Ishikawa (cell line): ENCODE measurements at regions not wholly inside any gene's neighbourhood (a gene's known extent, or its start where the extent isn't known, plus 50 kb on each side); places are given as distances from the start of the nearest gene placed in this dataset.

Experiments used
- CEBPB ChIP-seq: IDR thresholded peaks from 2 replicates; pipeline ENCODE4 v1.6.1; 2012
- CREB1 ChIP-seq: IDR thresholded peaks from 2 replicates; pipeline ENCODE4 v1.6.1; 2012; ENCODE audit warnings: low read depth
- EGR1 ChIP-seq: IDR thresholded peaks from 2 replicates; pipeline ENCODE4 v1.6.1; 2012
- EP300 ChIP-seq: IDR thresholded peaks from 2 replicates; pipeline ENCODE4 v1.6.1; 2012; ENCODE audit warnings: borderline replicate concordance
- FOXM1 ChIP-seq: IDR thresholded peaks from 2 replicates; pipeline ENCODE4 v1.6.1; 2012; ENCODE audit warnings: low read depth, borderline replicate concordance
- NFIC ChIP-seq: IDR thresholded peaks from 2 replicates; pipeline ENCODE4 v1.6.1; 2012
- RAD21 ChIP-seq: IDR thresholded peaks from 2 replicates; pipeline ENCODE4 v1.6.1; 2012; ENCODE audit warnings: low read depth
- TAF1 ChIP-seq: IDR thresholded peaks from 2 replicates; pipeline ENCODE4 v1.6.1; 2012; ENCODE audit warnings: low read depth, mild to moderate bottlenecking
- TCF12 ChIP-seq: IDR thresholded peaks from 2 replicates; pipeline ENCODE4 v1.6.1; 2012; ENCODE audit warnings: low read depth
- TEAD4 ChIP-seq: IDR thresholded peaks from 2 replicates; pipeline ENCODE4 v1.6.1; 2012
- YY1 ChIP-seq: IDR thresholded peaks from 2 replicates; pipeline ENCODE4 v1.6.1; 2012; ENCODE audit warnings: low read depth
- ZBTB7A ChIP-seq: IDR thresholded peaks from 2 replicates; pipeline ENCODE4 v1.6.1; 2012; ENCODE audit warnings: low read depth
- TF ChIP-seq, protein P1 (sequence below): IDR thresholded peaks from 2 replicates; pipeline ENCODE4 v1.6.1; 2012
- TF ChIP-seq, protein P2 (sequence below): IDR thresholded peaks from 2 replicates; pipeline ENCODE4 v1.6.1; 2012
- TF ChIP-seq, protein P3 (sequence below): IDR thresholded peaks from 2 replicates; pipeline ENCODE4 v1.6.1; 2012; ENCODE audit warnings: low read depth, mild to moderate bottlenecking

DNA sequence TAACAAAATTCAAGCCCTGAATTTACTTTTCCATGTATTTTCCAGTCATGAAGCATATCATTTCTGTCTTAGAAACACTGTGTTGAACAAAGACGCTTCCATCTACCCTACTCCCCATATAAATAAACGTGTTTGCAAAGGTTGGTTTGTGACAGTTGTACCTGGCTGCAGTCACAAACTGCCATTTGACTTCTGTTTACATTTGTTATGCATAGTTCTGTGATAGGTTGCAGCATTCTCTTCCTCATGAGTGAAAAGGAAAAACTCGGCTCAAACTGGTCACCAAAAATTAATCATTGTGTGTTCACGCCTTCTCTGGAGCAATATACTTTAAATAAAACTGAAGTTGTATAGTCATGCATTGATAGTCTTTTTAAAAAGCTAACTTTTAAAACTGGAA is 69.3 kb upstream of the MOCS2 start:
- TF ChIP-seq CEBPB (no peak), TEAD4 (no peak), NFIC (no peak), RAD21 (no peak), EGR1 (no peak), TCF12 (no peak), CREB1 (no peak), TAF1 (no peak), ZBTB7A (no peak)
- TF ChIP-seq, protein P1, sequence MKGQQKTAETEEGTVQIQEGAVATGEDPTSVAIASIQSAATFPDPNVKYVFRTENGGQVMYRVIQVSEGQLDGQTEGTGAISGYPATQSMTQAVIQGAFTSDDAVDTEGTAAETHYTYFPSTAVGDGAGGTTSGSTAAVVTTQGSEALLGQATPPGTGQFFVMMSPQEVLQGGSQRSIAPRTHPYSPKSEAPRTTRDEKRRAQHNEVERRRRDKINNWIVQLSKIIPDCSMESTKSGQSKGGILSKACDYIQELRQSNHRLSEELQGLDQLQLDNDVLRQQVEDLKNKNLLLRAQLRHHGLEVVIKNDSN, result no peak

DNA sequence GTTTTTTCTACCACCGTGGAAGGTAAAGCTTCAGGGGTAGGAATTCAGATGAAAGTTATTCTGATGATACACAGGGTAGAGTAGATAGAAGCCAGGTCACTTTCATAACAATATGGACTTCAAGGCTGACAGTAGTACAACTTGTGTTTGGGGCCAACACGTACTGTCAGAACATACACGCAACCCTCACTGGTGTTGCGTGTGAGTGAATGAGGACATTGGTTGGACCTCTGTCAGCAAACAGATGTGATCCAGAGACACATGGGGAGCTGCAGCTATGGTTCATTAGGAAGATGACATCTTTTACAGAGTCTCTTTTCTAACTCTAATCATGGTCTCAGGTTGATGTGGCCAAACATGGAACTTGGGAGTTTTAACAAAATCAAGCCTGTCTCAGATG is 70.1 kb upstream of the MOCS2 start:
- no peak for TF ChIP-seq TCF12
- TF ChIP-seq NFIC, result no peak
- TF ChIP-seq TEAD4, result no peak
- no peak for TF ChIP-seq TAF1
- TF ChIP-seq EGR1, result no peak
- TF ChIP-seq EP300, result no peak
- TF ChIP-seq, protein P2, sequence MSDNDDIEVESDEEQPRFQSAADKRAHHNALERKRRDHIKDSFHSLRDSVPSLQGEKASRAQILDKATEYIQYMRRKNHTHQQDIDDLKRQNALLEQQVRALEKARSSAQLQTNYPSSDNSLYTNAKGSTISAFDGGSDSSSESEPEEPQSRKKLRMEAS, result no peak
- no peak for TF ChIP-seq YY1

DNA sequence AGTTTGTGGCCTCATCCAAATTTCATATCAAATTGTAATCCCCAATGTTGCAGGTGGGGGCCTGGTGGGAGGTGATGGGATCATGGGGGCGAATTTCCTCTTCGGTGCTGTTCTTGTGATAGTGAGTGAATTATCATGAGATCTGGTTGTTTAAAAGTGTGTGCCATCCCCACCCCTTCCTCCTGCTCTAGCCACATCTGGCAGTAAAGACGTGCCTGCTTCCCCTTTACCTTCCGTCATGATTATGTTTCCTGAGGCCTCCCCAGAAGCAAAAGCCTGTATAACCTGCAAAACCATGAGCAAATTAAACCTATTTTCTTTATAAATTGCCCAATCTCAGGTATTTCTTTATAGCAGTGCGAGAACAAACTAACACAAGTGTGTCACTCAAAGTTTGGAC is 71.0 kb upstream of the MOCS2 start:
- TF ChIP-seq EP300, result no peak
- TF ChIP-seq, protein P1, result no peak
- no peak for TF ChIP-seq TAF1
- no peak for TF ChIP-seq EGR1
- TF ChIP-seq FOXM1, result no peak
- TF ChIP-seq ZBTB7A, result no peak
- TF ChIP-seq, protein P2, result no peak
- no peak for TF ChIP-seq CREB1
- TF ChIP-seq NFIC, result no peak
- no peak for TF ChIP-seq YY1
- no peak for TF ChIP-seq RAD21
- TF ChIP-seq CEBPB, result no peak
- TF ChIP-seq TCF12, result no peak
- TF ChIP-seq, protein P3, sequence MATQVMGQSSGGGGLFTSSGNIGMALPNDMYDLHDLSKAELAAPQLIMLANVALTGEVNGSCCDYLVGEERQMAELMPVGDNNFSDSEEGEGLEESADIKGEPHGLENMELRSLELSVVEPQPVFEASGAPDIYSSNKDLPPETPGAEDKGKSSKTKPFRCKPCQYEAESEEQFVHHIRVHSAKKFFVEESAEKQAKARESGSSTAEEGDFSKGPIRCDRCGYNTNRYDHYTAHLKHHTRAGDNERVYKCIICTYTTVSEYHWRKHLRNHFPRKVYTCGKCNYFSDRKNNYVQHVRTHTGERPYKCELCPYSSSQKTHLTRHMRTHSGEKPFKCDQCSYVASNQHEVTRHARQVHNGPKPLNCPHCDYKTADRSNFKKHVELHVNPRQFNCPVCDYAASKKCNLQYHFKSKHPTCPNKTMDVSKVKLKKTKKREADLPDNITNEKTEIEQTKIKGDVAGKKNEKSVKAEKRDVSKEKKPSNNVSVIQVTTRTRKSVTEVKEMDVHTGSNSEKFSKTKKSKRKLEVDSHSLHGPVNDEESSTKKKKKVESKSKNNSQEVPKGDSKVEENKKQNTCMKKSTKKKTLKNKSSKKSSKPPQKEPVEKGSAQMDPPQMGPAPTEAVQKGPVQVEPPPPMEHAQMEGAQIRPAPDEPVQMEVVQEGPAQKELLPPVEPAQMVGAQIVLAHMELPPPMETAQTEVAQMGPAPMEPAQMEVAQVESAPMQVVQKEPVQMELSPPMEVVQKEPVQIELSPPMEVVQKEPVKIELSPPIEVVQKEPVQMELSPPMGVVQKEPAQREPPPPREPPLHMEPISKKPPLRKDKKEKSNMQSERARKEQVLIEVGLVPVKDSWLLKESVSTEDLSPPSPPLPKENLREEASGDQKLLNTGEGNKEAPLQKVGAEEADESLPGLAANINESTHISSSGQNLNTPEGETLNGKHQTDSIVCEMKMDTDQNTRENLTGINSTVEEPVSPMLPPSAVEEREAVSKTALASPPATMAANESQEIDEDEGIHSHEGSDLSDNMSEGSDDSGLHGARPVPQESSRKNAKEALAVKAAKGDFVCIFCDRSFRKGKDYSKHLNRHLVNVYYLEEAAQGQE, result no peak
- no peak for TF ChIP-seq TEAD4

DNA sequence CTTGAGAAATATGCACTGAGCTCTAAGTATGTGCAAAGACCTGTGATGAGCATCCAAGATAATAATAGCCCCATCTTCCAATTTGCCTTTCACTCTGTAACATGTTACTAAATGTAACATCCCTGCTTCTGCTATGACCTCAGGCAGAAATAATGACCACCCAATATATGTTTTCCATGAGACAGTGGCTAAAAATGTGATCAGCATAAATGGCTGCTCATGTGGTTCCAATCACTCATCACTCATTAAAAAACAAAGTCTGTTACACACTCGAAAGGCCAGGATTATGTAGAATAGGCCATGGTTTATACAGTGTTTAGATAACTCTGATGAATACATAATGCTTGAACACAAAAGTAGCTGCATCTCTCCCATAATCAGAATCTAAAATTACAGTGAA is 71.4 kb upstream of the MOCS2 start:
- TF ChIP-seq, protein P1, result no peak
- TF ChIP-seq TEAD4 (no peak), RAD21 (no peak), EGR1 (no peak), CEBPB (no peak), FOXM1 (no peak), EP300 (no peak)
- TF ChIP-seq, protein P3, result no peak

DNA sequence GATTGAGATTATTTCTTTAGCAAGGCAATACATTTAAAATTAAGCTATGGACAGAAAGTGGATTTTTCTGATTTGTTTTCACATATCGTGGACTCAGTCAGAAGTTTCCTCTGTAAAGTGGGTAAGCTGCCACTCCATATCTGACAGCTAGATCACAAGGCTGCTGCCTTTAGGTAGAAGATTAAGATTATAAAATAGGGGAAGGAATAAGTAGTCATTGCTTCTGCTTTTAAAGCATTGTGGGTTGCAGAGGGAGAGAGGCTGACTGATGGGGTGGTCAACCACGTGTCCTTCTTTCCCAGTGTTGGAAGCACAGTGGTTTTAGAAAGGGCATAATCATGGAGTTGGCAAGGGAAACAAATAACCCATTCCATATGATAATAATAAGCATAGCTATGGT is 74.3 kb upstream of the MOCS2 start:
- TF ChIP-seq, protein P2, result no peak
- TF ChIP-seq FOXM1 (no peak), TAF1 (no peak), CEBPB (no peak), YY1 (no peak), ZBTB7A (no peak), CREB1 (no peak), EGR1 (no peak), RAD21 (no peak)
- TF ChIP-seq, protein P3, result no peak
- TF ChIP-seq, protein P1, result no peak
